ENCODE measurements at regions not wholly inside any gene's neighbourhood (a gene's known extent, or its start where the extent isn't known, plus 50 kb on each side); places are given as distances from the start of the nearest gene placed in this dataset.

GRCh38 chr5:155461304-155461703 lies 447.7 kb downstream of the KIF4B start:
- H3K27ac ChIP-seq (ENCODE audit: low read depth, low read length): no peak overlapping the region
- no peak overlapping the region for H3K9ac ChIP-seq (replicated peaks in 1 of 4; ENCODE audit: extremely low read depth in 1 of 4, low read depth in 3 of 4, low read length in 3 of 4)
- WGBS, 2 experiments (ENCODE audit: extremely low coverage in 1 of 2, insufficient coverage in 1 of 2, insufficient read length in 1 of 2, insufficient replicate concordance in 2 of 2, low coverage in 1 of 2, low lambda C conversion rate in 2 of 2, missing lambda C conversion rate in 1 of 2): 90% methylated on average over 4 of the region's 4 CpGs; no CpG with 5 or more reads in 1 of the 2 experiments
- H3K4me3 ChIP-seq (ENCODE audit: extremely low read depth in 1 of 4, insufficient read depth in 2 of 4, low read depth in 3 of 4, low read length in 4 of 4): no peak overlapping the region
- H3K9me3 ChIP-seq (ENCODE audit: insufficient read depth in 2 of 2, low read depth in 1 of 2, low read length in 1 of 2): no peaks in the 10 kb centered on the region
- ChIA-PET POLR2A (ENCODE audit: partially characterized antibody) (no interaction called here), CTCF (ENCODE audit: partially characterized antibody) (interaction anchor here (3.0 kb wide), 1 partner anchor 11 kb away, joined by 19 read pairs; no protein-coding TSS in a partner anchor)
- no peak overlapping the region for H2BK20ac ChIP-seq (ENCODE audit: low read length)
- no peak overlapping the region for H3K14ac ChIP-seq (ENCODE audit: insufficient read length)
- no peaks in the 10 kb centered on the region for H3K4me1 ChIP-seq (replicated peaks in 1 of 4; ENCODE audit: control insufficient read depth in 3 of 4, insufficient read depth in 4 of 4, low read length in 3 of 4)
- no peaks in the 10 kb centered on the region for H4K20me1 ChIP-seq (replicated peaks in 1 of 2; ENCODE audit: control insufficient read depth in 1 of 2, insufficient read depth in 2 of 2, low read length in 2 of 2)
- H3K79me1 ChIP-seq (ENCODE audit: low read depth, low read length): no peaks in the 10 kb centered on the region
- no peaks in the 10 kb centered on the region for H3K79me2 ChIP-seq (ENCODE audit: control insufficient read depth in 1 of 2, insufficient read depth in 2 of 2, low read length in 2 of 2)
- H3K23me2 ChIP-seq (ENCODE audit: low read depth, low read length): no peaks in the 10 kb centered on the region
- no peak overlapping the region for H2BK12ac ChIP-seq (ENCODE audit: low read depth, low read length)
- no peak overlapping the region for H2BK15ac ChIP-seq (ENCODE audit: low read length)
- H2BK5ac ChIP-seq (ENCODE audit: low read depth, low read length): no peak overlapping the region
- no peak for FAIRE-seq
- no peak overlapping the region for H2AFZ ChIP-seq (ENCODE audit: low read length)
- no peak overlapping the region for H3K4me2 ChIP-seq (ENCODE audit: insufficient read depth in 1 of 2, low read depth in 2 of 2, low read length in 2 of 2)
- H3K18ac ChIP-seq (ENCODE audit: extremely low read depth, low read length): no peak overlapping the region
- H3K23ac ChIP-seq (ENCODE audit: insufficient read length): no peak overlapping the region
- no peaks in the 10 kb centered on the region for H3K36me3 ChIP-seq (ENCODE audit: control insufficient read depth in 2 of 4, insufficient read depth in 4 of 4, low read length in 3 of 4)
- H4K5ac ChIP-seq (ENCODE audit: insufficient read length, low read depth, low read length): no peak overlapping the region
- H3K27me3 ChIP-seq (replicated peaks in 1 of 4; ENCODE audit: control insufficient read depth in 3 of 4, extremely low read depth in 1 of 4, insufficient read depth in 3 of 4, low read length in 3 of 4): no peaks in the 10 kb centered on the region
- H4K91ac ChIP-seq (replicated peaks; ENCODE audit: insufficient read length, low read length): no peak overlapping the region
- no peak overlapping the region for H4K8ac ChIP-seq (ENCODE audit: extremely low read depth, insufficient read depth, low read length)
- H3K4ac ChIP-seq (replicated peaks; ENCODE audit: insufficient read length, low read depth, low read length): no peak overlapping the region
- no peak for DNase-seq (ENCODE audit: low read depth in 1 of 2, low spot score in 2 of 2)
- no peak overlapping the region for H2BK120ac ChIP-seq (replicated peaks; ENCODE audit: low read depth, low read length)
- no peak overlapping the region for H2AK5ac ChIP-seq (ENCODE audit: low read depth, low read length)
- H3K56ac ChIP-seq (replicated peaks; ENCODE audit: insufficient read length, low read depth, low read length): no peak overlapping the region
- TF ChIP-seq EP300 (IDR thresholded peaks at IDR 0.05; ENCODE audit: borderline replicate concordance in 1 of 2, low read depth in 2 of 2, low read length in 2 of 2): no peak
- no peak for TF ChIP-seq ATF2 (IDR thresholded peaks at IDR 0.05; ENCODE audit: low read length)
- no peak for TF ChIP-seq SIRT6 (IDR thresholded peaks at IDR 0.05; ENCODE audit: low read length)
- TF ChIP-seq KDM4A (IDR thresholded peaks at IDR 0.05; ENCODE audit: low read depth, low read length, severe bottlenecking): no peak
- TF ChIP-seq BACH1 (IDR thresholded peaks at IDR 0.05; ENCODE audit: low read length): no peak
- TF ChIP-seq POLR2AphosphoS5 (IDR thresholded peaks at IDR 0.05; ENCODE audit: low read depth, low read length): no peak
- TF ChIP-seq CREB1 (IDR thresholded peaks at IDR 0.05): no peak
- no peak for TF ChIP-seq TAF7 (optimal IDR thresholded peaks at IDR 0.05; ENCODE audit: borderline replicate concordance, low read depth, low read length)
- TF ChIP-seq, protein P1, sequence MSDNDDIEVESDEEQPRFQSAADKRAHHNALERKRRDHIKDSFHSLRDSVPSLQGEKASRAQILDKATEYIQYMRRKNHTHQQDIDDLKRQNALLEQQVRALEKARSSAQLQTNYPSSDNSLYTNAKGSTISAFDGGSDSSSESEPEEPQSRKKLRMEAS (IDR thresholded peaks at IDR 0.05): no peak
- TF ChIP-seq RNF2 (IDR thresholded peaks at IDR 0.05; ENCODE audit: borderline replicate concordance, low read depth, low read length, missing control alignments, poor library complexity, severe bottlenecking): no peak
- TF ChIP-seq SUZ12 (IDR thresholded peaks at IDR 0.05; ENCODE audit: low read length): no peak
- TF ChIP-seq MAFK (IDR thresholded peaks at IDR 0.05; ENCODE audit: low read depth, low read length): no peak
- TF ChIP-seq HDAC6 (IDR thresholded peaks at IDR 0.05; ENCODE audit: low read depth, low read length): no peak

All from H1 (cell line).